ENCODE measurements at regions not wholly inside any gene's neighbourhood (a gene's known extent, or its start where the extent isn't known, plus 50 kb on each side); places are given as distances from the start of the nearest gene placed in this dataset.

DNA sequence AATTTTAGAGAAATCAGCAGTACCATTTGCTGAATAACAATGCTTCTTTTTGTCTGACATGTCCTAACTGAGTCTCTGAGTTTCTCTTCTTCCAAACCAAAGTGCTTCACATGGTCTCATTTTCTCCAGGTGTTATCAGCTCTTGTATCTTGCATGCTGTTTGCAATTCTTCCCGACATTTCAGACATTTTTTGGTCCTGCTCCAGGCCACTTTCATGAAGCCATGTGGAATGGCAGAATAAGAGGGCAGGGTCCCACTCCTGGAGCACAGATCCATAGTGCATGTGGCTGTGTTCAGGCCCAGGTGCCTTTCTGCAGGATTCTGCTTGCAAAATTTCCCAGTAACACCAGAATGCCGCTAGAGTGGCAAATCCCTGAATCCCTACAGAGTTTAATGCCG, 916.2 kb downstream of the NXPH1 start:
- TF ChIP-seq, protein P1, sequence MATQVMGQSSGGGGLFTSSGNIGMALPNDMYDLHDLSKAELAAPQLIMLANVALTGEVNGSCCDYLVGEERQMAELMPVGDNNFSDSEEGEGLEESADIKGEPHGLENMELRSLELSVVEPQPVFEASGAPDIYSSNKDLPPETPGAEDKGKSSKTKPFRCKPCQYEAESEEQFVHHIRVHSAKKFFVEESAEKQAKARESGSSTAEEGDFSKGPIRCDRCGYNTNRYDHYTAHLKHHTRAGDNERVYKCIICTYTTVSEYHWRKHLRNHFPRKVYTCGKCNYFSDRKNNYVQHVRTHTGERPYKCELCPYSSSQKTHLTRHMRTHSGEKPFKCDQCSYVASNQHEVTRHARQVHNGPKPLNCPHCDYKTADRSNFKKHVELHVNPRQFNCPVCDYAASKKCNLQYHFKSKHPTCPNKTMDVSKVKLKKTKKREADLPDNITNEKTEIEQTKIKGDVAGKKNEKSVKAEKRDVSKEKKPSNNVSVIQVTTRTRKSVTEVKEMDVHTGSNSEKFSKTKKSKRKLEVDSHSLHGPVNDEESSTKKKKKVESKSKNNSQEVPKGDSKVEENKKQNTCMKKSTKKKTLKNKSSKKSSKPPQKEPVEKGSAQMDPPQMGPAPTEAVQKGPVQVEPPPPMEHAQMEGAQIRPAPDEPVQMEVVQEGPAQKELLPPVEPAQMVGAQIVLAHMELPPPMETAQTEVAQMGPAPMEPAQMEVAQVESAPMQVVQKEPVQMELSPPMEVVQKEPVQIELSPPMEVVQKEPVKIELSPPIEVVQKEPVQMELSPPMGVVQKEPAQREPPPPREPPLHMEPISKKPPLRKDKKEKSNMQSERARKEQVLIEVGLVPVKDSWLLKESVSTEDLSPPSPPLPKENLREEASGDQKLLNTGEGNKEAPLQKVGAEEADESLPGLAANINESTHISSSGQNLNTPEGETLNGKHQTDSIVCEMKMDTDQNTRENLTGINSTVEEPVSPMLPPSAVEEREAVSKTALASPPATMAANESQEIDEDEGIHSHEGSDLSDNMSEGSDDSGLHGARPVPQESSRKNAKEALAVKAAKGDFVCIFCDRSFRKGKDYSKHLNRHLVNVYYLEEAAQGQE (IDR thresholded peaks at IDR 0.05; ENCODE audit: borderline replicate concordance) = no peak
- TF ChIP-seq POLR2AphosphoS5 (IDR thresholded peaks at IDR 0.05) = no peak
- TF ChIP-seq EP300 (conservative IDR thresholded peaks at IDR 0.05; ENCODE audit: poor library complexity, severe bottlenecking) = no peak
- TF ChIP-seq, protein P2, sequence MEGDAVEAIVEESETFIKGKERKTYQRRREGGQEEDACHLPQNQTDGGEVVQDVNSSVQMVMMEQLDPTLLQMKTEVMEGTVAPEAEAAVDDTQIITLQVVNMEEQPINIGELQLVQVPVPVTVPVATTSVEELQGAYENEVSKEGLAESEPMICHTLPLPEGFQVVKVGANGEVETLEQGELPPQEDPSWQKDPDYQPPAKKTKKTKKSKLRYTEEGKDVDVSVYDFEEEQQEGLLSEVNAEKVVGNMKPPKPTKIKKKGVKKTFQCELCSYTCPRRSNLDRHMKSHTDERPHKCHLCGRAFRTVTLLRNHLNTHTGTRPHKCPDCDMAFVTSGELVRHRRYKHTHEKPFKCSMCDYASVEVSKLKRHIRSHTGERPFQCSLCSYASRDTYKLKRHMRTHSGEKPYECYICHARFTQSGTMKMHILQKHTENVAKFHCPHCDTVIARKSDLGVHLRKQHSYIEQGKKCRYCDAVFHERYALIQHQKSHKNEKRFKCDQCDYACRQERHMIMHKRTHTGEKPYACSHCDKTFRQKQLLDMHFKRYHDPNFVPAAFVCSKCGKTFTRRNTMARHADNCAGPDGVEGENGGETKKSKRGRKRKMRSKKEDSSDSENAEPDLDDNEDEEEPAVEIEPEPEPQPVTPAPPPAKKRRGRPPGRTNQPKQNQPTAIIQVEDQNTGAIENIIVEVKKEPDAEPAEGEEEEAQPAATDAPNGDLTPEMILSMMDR (IDR thresholded peaks at IDR 0.05; ENCODE audit: poor library complexity, severe bottlenecking) = no peak
- TF ChIP-seq EZH2 (IDR thresholded peaks at IDR 0.05; ENCODE audit: borderline replicate concordance, insufficient read depth, low read length, poor library complexity, severe bottlenecking) = no peak
- no peak for TF ChIP-seq RAD21 (conservative IDR thresholded peaks at IDR 0.05)
- TF ChIP-seq TAF1 (IDR thresholded peaks at IDR 0.05; ENCODE audit: low read depth) = no peak

Data from neural cell (in vitro differentiated cells).